GM19468 (cell line): ENCODE measurements at regions not wholly inside any gene's neighbourhood (a gene's known extent, or its start where the extent isn't known, plus 50 kb on each side); places are given as distances from the start of the nearest gene placed in this dataset.
"Not testable (repeated sequence)": the region's sequence is repeated elsewhere in the genome, so short reads cannot be mapped to it uniquely, and the experiment has no call there.

ENCODE experiments used
- ATAC-seq: cut with Tn5 transposase; IDR thresholded peaks from one replicate; pipeline ENCODE4 v1.9.1; 2021; ENCODE audit warnings: mild to moderate bottlenecking, moderate library complexity, moderate number of reproducible peaks; ENCODE audit not compliant: unreplicated experiment; ENCODE audit errors: extremely low read depth

GRCh38 chr7:125098377-125098970 is 168.8 kb upstream of the POT1 start:
- peak; percentile 57 for ATAC-seq

- no peak for ATAC-seq
These were observed 161.0 kb upstream of the POT1 start for GRCh38 chr7:125090596-125090995.

- ATAC-seq = no peak
These were observed 159.5 kb upstream of the POT1 start for GRCh38 chr7:125089171-125089570.

- ATAC-seq = no peak
These were observed 158.9 kb upstream of the POT1 start for GRCh38 chr7:125088555-125088954.

GRCh38 chr7:125085084-125085483 is 155.5 kb upstream of the POT1 start:
- ATAC-seq = no peak

GRCh38 chr7:125084196-125084595 is 154.6 kb upstream of the POT1 start:
- ATAC-seq = no peak

- no peak for ATAC-seq
These were observed 144.5 kb upstream of the POT1 start for GRCh38 chr7:125074141-125074540.

GRCh38 chr7:125065546-125065945 is 135.9 kb upstream of the POT1 start:
- ATAC-seq = no peak

- ATAC-seq = no peak
These were observed 135.4 kb upstream of the POT1 start for GRCh38 chr7:125065001-125065400.

GRCh38 chr7:125061776-125062397 is 132.3 kb upstream of the POT1 start:
- peak; percentile 27 for ATAC-seq

- ATAC-seq = not testable (repeated sequence)
These were observed 131.6 kb upstream of the POT1 start for GRCh38 chr7:125061083-125061745.

- ATAC-seq = no peak
These were observed 130.3 kb upstream of the POT1 start for GRCh38 chr7:125059861-125060456.

GRCh38 chr7:125057963-125058362 is 128.3 kb upstream of the POT1 start:
- no peak for ATAC-seq

- no peak for ATAC-seq
These were observed 125.8 kb upstream of the POT1 start for GRCh38 chr7:125055376-125055775.

- ATAC-seq = no peak
These were observed 117.1 kb upstream of the POT1 start for GRCh38 chr7:125046767-125047166.

- ATAC-seq = no peak
These were observed 103.9 kb upstream of the POT1 start for GRCh38 chr7:125033506-125033905.

GRCh38 chr7:125032943-125033342 is 103.3 kb upstream of the POT1 start:
- ATAC-seq = no peak

- ATAC-seq = no peak
These were observed 101.2 kb upstream of the POT1 start for GRCh38 chr7:125030756-125031387.

- ATAC-seq = no peak
These were observed 96.0 kb upstream of the POT1 start for GRCh38 chr7:125025620-125026019.

- ATAC-seq = no peak
These were observed 91.2 kb upstream of the POT1 start for GRCh38 chr7:125020801-125021200.

GRCh38 chr7:125010540-125010939 is 80.9 kb upstream of the POT1 start:
- no peak for ATAC-seq
